ENCODE measurements at regions not wholly inside any gene's neighbourhood (a gene's known extent, or its start where the extent isn't known, plus 50 kb on each side); places are given as distances from the start of the nearest gene placed in this dataset.

DNA sequence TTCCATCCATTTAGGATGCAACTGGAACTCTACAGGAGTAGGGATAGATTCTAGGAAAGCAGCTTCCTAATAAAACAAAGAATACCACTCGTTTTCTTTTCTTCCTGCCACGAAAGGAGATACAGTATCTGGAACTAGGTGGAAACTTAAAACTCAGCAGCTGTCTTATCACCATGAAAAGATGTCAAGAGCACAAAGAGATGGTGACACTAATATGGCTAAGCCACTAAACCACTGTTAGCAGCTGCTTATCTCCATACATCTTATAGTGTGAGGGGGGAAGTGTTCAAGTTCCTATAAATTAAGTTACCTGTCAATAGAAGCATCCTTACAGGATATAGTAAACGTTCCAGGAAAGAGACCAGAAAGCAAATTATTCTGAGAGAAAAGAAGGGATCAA is 162.5 kb downstream of the TYW3 start:
- no peaks in the 10 kb centered on the region for H3K9me1 ChIP-seq (ENCODE audit: control insufficient read depth, insufficient read depth, low read length)
- CTCF ChIA-PET (ENCODE audit: low intra/inter-chr PET ratio), result no interaction called here
- TF ChIP-seq KAT2B (IDR thresholded peaks at IDR 0.05; ENCODE audit: low read depth, low read length) (no peak), KLF10 (CRISPR knock-in tag; IDR thresholded peaks at IDR 0.05) (no peak), HOXB6 (CRISPR knock-in tag; IDR thresholded peaks at IDR 0.05; ENCODE audit: borderline replicate concordance) (no peak), SETDB1 (IDR thresholded peaks at IDR 0.05; ENCODE audit: low read length) (no peak), HNRNPUL1 (IDR thresholded peaks at IDR 0.05; ENCODE audit: low read length) (no peak), TCF3 (CRISPR knock-in tag; IDR thresholded peaks at IDR 0.05) (no peak)
- TF ChIP-seq, protein P1, sequence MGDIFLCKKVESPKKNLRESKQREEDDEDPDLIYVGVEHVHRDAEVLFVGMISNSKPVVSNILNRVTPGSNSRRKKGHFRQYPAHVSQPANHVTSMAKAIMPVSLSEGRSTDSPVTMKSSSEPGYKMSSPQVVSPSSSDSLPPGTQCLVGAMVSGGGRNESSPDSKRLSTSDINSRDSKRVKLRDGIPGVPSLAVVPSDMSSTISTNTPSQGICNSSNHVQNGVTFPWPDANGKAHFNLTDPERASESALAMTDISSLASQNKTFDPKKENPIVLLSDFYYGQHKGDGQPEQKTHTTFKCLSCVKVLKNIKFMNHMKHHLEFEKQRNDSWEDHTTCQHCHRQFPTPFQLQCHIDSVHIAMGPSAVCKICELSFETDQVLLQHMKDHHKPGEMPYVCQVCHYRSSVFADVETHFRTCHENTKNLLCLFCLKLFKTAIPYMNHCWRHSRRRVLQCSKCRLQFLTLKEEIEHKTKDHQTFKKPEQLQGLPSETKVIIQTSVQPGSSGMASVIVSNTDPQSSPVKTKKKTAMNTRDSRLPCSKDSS (IDR thresholded peaks at IDR 0.05; ENCODE audit: low read depth, partially characterized antibody), result no peak
- TF ChIP-seq, protein P2, sequence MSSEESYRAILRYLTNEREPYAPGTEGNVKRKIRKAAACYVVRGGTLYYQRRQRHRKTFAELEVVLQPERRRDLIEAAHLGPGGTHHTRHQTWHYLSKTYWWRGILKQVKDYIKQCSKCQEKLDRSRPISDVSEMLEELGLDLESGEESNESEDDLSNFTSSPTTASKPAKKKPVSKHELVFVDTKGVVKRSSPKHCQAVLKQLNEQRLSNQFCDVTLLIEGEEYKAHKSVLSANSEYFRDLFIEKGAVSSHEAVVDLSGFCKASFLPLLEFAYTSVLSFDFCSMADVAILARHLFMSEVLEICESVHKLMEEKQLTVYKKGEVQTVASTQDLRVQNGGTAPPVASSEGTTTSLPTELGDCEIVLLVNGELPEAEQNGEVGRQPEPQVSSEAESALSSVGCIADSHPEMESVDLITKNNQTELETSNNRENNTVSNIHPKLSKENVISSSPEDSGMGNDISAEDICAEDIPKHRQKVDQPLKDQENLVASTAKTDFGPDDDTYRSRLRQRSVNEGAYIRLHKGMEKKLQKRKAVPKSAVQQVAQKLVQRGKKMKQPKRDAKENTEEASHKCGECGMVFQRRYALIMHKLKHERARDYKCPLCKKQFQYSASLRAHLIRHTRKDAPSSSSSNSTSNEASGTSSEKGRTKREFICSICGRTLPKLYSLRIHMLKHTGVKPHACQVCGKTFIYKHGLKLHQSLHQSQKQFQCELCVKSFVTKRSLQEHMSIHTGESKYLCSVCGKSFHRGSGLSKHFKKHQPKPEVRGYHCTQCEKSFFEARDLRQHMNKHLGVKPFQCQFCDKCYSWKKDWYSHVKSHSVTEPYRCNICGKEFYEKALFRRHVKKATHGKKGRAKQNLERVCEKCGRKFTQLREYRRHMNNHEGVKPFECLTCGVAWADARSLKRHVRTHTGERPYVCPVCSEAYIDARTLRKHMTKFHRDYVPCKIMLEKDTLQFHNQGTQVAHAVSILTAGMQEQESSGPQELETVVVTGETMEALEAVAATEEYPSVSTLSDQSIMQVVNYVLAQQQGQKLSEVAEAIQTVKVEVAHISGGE (CRISPR knock-in tag; IDR thresholded peaks at IDR 0.05), result no peak

More for the DNA sequence above, 162.5 kb downstream of the TYW3 start:
- Histone ChIP-seq H4K20me1 (replicated peaks; ENCODE audit: control insufficient read depth, insufficient read depth, low read length) (no peaks in the 10 kb centered on the region), H2AFZ (ENCODE audit: low read depth, low read length) (no peak overlapping the region), H3K79me2 (ENCODE audit: control insufficient read depth, insufficient read depth, low read length) (no peaks in the 10 kb centered on the region), H3K27me3 (ENCODE audit: control insufficient read depth in 2 of 2, insufficient read depth in 2 of 2, low read length in 2 of 2) (no peaks in the 10 kb centered on the region), H3K9ac (ENCODE audit: insufficient read depth in 1 of 2, low read depth in 2 of 2, low read length in 2 of 2) (no peak overlapping the region), H3K36me3 (ENCODE audit: control insufficient read depth, insufficient read depth, low read length) (no peaks in the 10 kb centered on the region), H3K4me1 (replicated peaks in 1 of 2; ENCODE audit: control insufficient read depth in 2 of 2, insufficient read depth in 2 of 2, low read length in 2 of 2) (no peaks in the 10 kb centered on the region), H3K4me3 (no peak overlapping the region), H3K4me2 (ENCODE audit: insufficient read depth, low read length) (no peak overlapping the region), H3K9me3 (replicated peaks; ENCODE audit: control insufficient read depth, insufficient read depth, low read depth, low read length) (no peaks in the 10 kb centered on the region), H3K27ac (ENCODE audit: extremely low read depth, low read depth, low read length) (no peak overlapping the region)
- POLR2A ChIA-PET, result no interaction called here
- ATAC-seq, result no peak
- intact Hi-C loops (cut with micrococcal nuclease), result no loop called here
- in situ Hi-C loops (cut with MboI), result no loop called here
- DNase-seq (ENCODE audit: extremely low read depth in 1 of 4, low spot score in 3 of 4), result no peak
- BruUV-seq (replicated peaks), result no TSS peak
- WGBS (ENCODE audit: insufficient coverage, low coverage, missing lambda C conversion rate), result 0% methylated on average over 3 of the region's 3 CpGs
- no peak for FAIRE-seq

Measured in K562 (cell line).